OCI-LY7 (cell line): ENCODE measurements at regions not wholly inside any gene's neighbourhood (a gene's known extent, or its start where the extent isn't known, plus 50 kb on each side); places are given as distances from the start of the nearest gene placed in this dataset.

Experiments used
- CTCF ChIP-seq: fragments of 200-600 bp; sonication (generic); conservative IDR thresholded peaks from 2 replicates; pipeline ENCODE4 v1.5.1; 2014; ENCODE audit warnings: mild to moderate bottlenecking, antibody characterized with exemption, low read length, moderate library complexity, mixed read lengths
- EZH2phosphoT487 ChIP-seq: fragments of 200-600 bp; sonication (generic); IDR thresholded peaks from 2 replicates; pipeline ENCODE4 v1.6.1; 2018; ENCODE audit warnings: low read depth, borderline replicate concordance, mild to moderate bottlenecking, mixed run types, antibody characterized with exemption, low read length, moderate library complexity, mixed read lengths

GRCh38 chr6:48199499-48199898 is 88.5 kb upstream of the PTCHD4 start:
- TF ChIP-seq EZH2phosphoT487 (no peak), CTCF (no peak)
